Neutrophil (primary cell): ENCODE measurements at regions not wholly inside any gene's neighbourhood (a gene's known extent, or its start where the extent isn't known, plus 50 kb on each side); places are given as distances from the start of the nearest gene placed in this dataset.

Experiments
- H3K27ac ChIP-seq: fragments of 200-600 bp; sonication (generic); 2 replicates; pipeline ENCODE4 v1.5.1; 2016; ENCODE audit warnings: mild to moderate bottlenecking, moderate library complexity
- H3K27me3 ChIP-seq: fragments of 200-600 bp; sonication (generic); 2 replicates; pipeline ENCODE4 v1.6.0; 2016; ENCODE audit warnings: mild to moderate bottlenecking
- H3K36me3 ChIP-seq: fragments of 200-600 bp; sonication (generic); 2 replicates; pipeline ENCODE4 v1.5.1; 2017
- H3K4me1 ChIP-seq, 2 experiments: fragments of 200-600 bp in 1 of 2; sonication (generic) in 1 of 2; 1 replicate in 1 of 2; 2 replicates in 1 of 2; pipeline versions ENCODE4 v1.5.1 to v1.6.1; 2013 to 2016; ENCODE audit warnings: low read depth in 1 of 2, low read length in 1 of 2, mild to moderate bottlenecking in 1 of 2, moderate library complexity in 1 of 2; ENCODE audit not compliant: control insufficient read depth in 1 of 2, insufficient read depth in 1 of 2
- H3K4me3 ChIP-seq, 2 experiments: fragments of 200-600 bp in 1 of 2; sonication (generic) in 1 of 2; 1 replicate in 1 of 2; 2 replicates in 1 of 2; pipeline ENCODE4 v1.5.1; 2013 to 2016; ENCODE audit warnings: low read depth in 1 of 2, low read length in 1 of 2, mild to moderate bottlenecking in 1 of 2, moderate library complexity in 1 of 2
- H3K9me3 ChIP-seq: fragments of 200-600 bp; sonication (generic); 2 replicates; pipeline ENCODE4 v1.5.1; 2016
- CTCF ChIP-seq: fragments of 200-600 bp; sonication (generic); IDR thresholded peaks from 2 replicates; pipeline ENCODE4 v1.5.1; 2016; ENCODE audit warnings: antibody characterized with exemption

GRCh38 chr4:111650146-111650545, 495.1 kb upstream of the FAM241A start:
- Histone ChIP-seq H3K36me3 (no peaks in the 10 kb centered on the region), H3K9me3 (no peaks in the 10 kb centered on the region), H3K4me1 (no peaks in the 10 kb centered on the region), H3K4me3 (no peak overlapping the region), H3K27ac (no peak overlapping the region), H3K27me3 (no peaks in the 10 kb centered on the region)
- TF ChIP-seq CTCF, result no peak

- H3K4me3 ChIP-seq, result no peak overlapping the region
- H3K27ac ChIP-seq, result no peak overlapping the region
Observed at GRCh38 chr4:111650674-111651086, 494.6 kb upstream of the FAM241A start.

GRCh38 chr4:111652236-111652635, 493.0 kb upstream of the FAM241A start:
- H3K4me1 ChIP-seq, result no peaks in the 10 kb centered on the region
- H3K36me3 ChIP-seq, result no peaks in the 10 kb centered on the region
- no peak overlapping the region for H3K4me3 ChIP-seq
- H3K9me3 ChIP-seq, result no peaks in the 10 kb centered on the region
- H3K27ac ChIP-seq, result no peak overlapping the region
- TF ChIP-seq CTCF, result no peak
- no peaks in the 10 kb centered on the region for H3K27me3 ChIP-seq

More at GRCh38 chr4:111650674-111651086, 494.6 kb upstream of the FAM241A start:
- TF ChIP-seq CTCF, result no peak
- Histone ChIP-seq H3K4me1 (no peaks in the 10 kb centered on the region), H3K36me3 (no peaks in the 10 kb centered on the region), H3K27me3 (no peaks in the 10 kb centered on the region), H3K9me3 (no peaks in the 10 kb centered on the region)

- H3K4me3 ChIP-seq, result no peak overlapping the region
- no peak for TF ChIP-seq CTCF
Observed at GRCh38 chr4:111652986-111653385, 492.3 kb upstream of the FAM241A start.

GRCh38 chr4:111662496-111662895, 482.8 kb upstream of the FAM241A start:
- TF ChIP-seq CTCF, result no peak
- no peak overlapping the region for H3K4me3 ChIP-seq
- H3K9me3 ChIP-seq, result no peaks in the 10 kb centered on the region
- H3K36me3 ChIP-seq, result no peaks in the 10 kb centered on the region
- no peaks in the 10 kb centered on the region for H3K27me3 ChIP-seq
- no peaks in the 10 kb centered on the region for H3K4me1 ChIP-seq
- H3K27ac ChIP-seq, result no peak overlapping the region

More at GRCh38 chr4:111652986-111653385, 492.3 kb upstream of the FAM241A start:
- H3K4me1 ChIP-seq, result no peaks in the 10 kb centered on the region
- H3K9me3 ChIP-seq, result no peaks in the 10 kb centered on the region
- no peaks in the 10 kb centered on the region for H3K27me3 ChIP-seq
- H3K27ac ChIP-seq, result no peak overlapping the region
- no peaks in the 10 kb centered on the region for H3K36me3 ChIP-seq
